Liver (tissue), 8 donors: ENCODE measurements at regions not wholly inside any gene's neighbourhood (a gene's known extent, or its start where the extent isn't known, plus 50 kb on each side); places are given as distances from the start of the nearest gene placed in this dataset.

Experiments
- DNase-seq: peaks from one replicate; pipeline ENCODE4 v3.0.0-alpha.2; 2017; ENCODE audit warnings: low spot score
- H3K27ac ChIP-seq, 2 donors: one replicate each; pipeline ENCODE4 v1.7.0; 2013; ENCODE audit warnings: inconsistent platforms in 2 of 2, low read length in 2 of 2, control low read depth in 1 of 2, low read depth in 1 of 2, mild to moderate bottlenecking in 1 of 2
- H3K27me3 ChIP-seq, 4 donors: one replicate each; pipeline versions ENCODE4 v1.6.1 to v1.7.0; 2013; ENCODE audit warnings: low read length in 3 of 4, inconsistent platforms in 1 of 4, mild to moderate bottlenecking in 1 of 4, moderate library complexity in 1 of 4; ENCODE audit not compliant: control insufficient read depth in 4 of 4, insufficient read depth in 4 of 4
- H3K36me3 ChIP-seq, 4 donors: one replicate each; pipeline versions ENCODE4 v1.6.1 to v1.7.0; 2013; ENCODE audit warnings: low read length in 3 of 4, mild to moderate bottlenecking in 3 of 4, low read depth in 1 of 4, moderate library complexity in 1 of 4; ENCODE audit not compliant: control insufficient read depth in 4 of 4, insufficient read depth in 3 of 4
- H3K4me1 ChIP-seq, 4 donors: one replicate each; pipeline versions ENCODE4 v1.6.1 to v1.7.0; 2013; ENCODE audit warnings: low read length in 3 of 4, mild to moderate bottlenecking in 3 of 4, moderate library complexity in 1 of 4; ENCODE audit not compliant: control insufficient read depth in 4 of 4, insufficient read depth in 4 of 4
- H3K4me3 ChIP-seq, 3 donors: one replicate each; pipeline versions ENCODE4 v1.6.1 to v1.7.0; 2013; ENCODE audit warnings: low read length in 3 of 3, control low read depth in 1 of 3, low read depth in 1 of 3, mild to moderate bottlenecking in 1 of 3
- H3K9ac ChIP-seq, 2 donors: one replicate each; pipeline ENCODE4 v1.7.0; 2013; ENCODE audit warnings: low read length in 2 of 2, mild to moderate bottlenecking in 2 of 2, moderate library complexity in 2 of 2, control low read depth in 1 of 2, low read depth in 1 of 2
- H3K9me3 ChIP-seq, 4 donors: one replicate each; pipeline versions ENCODE4 v1.6.1 to v1.7.0; 2013; ENCODE audit warnings: low read length in 3 of 4; ENCODE audit not compliant: control insufficient read depth in 4 of 4
- EGR1 ChIP-seq, 2 donors: IDR thresholded peaks; 2 replicates each; pipeline ENCODE4 v1.6.1; 2016 to 2018; ENCODE audit warnings: antibody characterized with exemption in 2 of 2, low read depth in 2 of 2
- FOXA1 ChIP-seq: IDR thresholded peaks from 2 replicates; pipeline ENCODE4 v1.6.1; 2016; ENCODE audit warnings: antibody characterized with exemption
- FOXA2 ChIP-seq: IDR thresholded peaks from 2 replicates; pipeline ENCODE4 v1.6.1; 2016; ENCODE audit warnings: antibody characterized with exemption
- GABPA ChIP-seq, 2 donors: IDR thresholded peaks in 1 of 2; conservative IDR thresholded peaks in 1 of 2; 2 replicates each; pipeline ENCODE4 v1.6.1; 2016; ENCODE audit warnings: antibody characterized with exemption in 2 of 2, mild to moderate bottlenecking in 1 of 2, moderate library complexity in 1 of 2
- HNF4A ChIP-seq, 2 donors: conservative IDR thresholded peaks; 2 replicates each; pipeline ENCODE4 v1.6.1; 2016; ENCODE audit warnings: antibody characterized with exemption in 2 of 2, mild to moderate bottlenecking in 2 of 2
- HNF4G ChIP-seq: IDR thresholded peaks from 2 replicates; pipeline ENCODE4 v1.6.1; 2016; ENCODE audit warnings: antibody characterized with exemption
- JUND ChIP-seq, 2 donors: IDR thresholded peaks; 2 replicates each; pipeline ENCODE4 v1.6.1; 2016; ENCODE audit warnings: antibody characterized with exemption in 2 of 2
- NR2F2 ChIP-seq: IDR thresholded peaks from 2 replicates; pipeline ENCODE4 v1.6.1; 2016; ENCODE audit warnings: antibody characterized with exemption
- RAD21 ChIP-seq, 2 donors: IDR thresholded peaks; 2 replicates each; pipeline ENCODE4 v1.6.1; 2016; ENCODE audit warnings: antibody characterized with exemption in 2 of 2, mild to moderate bottlenecking in 2 of 2
- RXRA ChIP-seq, 2 donors: IDR thresholded peaks; 2 replicates each; pipeline ENCODE4 v1.6.1; 2017 to 2018; ENCODE audit warnings: antibody characterized with exemption in 2 of 2, mild to moderate bottlenecking in 1 of 2
- SP1 ChIP-seq: IDR thresholded peaks from 2 replicates; pipeline ENCODE4 v1.6.1; 2018; ENCODE audit warnings: antibody characterized with exemption, mild to moderate bottlenecking
- TAF1 ChIP-seq: conservative IDR thresholded peaks from 2 replicates; pipeline ENCODE4 v1.6.1; 2016; ENCODE audit warnings: antibody characterized with exemption, mild to moderate bottlenecking
- YY1 ChIP-seq: IDR thresholded peaks from 2 replicates; pipeline ENCODE4 v1.6.1; 2016; ENCODE audit warnings: antibody characterized with exemption, mild to moderate bottlenecking
- WGBS: extraction: QIAGEN DNeasy Blood & Tissue Kit; methylation state at CpG from one replicate; pipeline ENCODE4 v1.1.7; 2013; 5-methylcytosine and 5-hydroxymethylcytosine counted together
- TF ChIP-seq, protein P1 (sequence below): IDR thresholded peaks from 2 replicates; pipeline ENCODE4 v1.6.1; 2016; ENCODE audit warnings: antibody characterized with exemption
- TF ChIP-seq, protein P2 (sequence below): fragments of 150-350 bp; IDR thresholded peaks from 2 replicates; pipeline ENCODE4 v1.5.1; 2017; ENCODE audit warnings: improper control_type of control experiment, low read depth, low read length; ENCODE audit not compliant: missing input control
- TF ChIP-seq, protein P3 (sequence below): IDR thresholded peaks from 2 replicates; pipeline ENCODE4 v1.6.1; 2016; ENCODE audit warnings: antibody characterized with exemption, mild to moderate bottlenecking
- TF ChIP-seq, protein P4 (sequence below): IDR thresholded peaks from 2 replicates; pipeline ENCODE4 v1.6.1; 2016; ENCODE audit warnings: antibody characterized with exemption
- TF ChIP-seq, protein P5 (sequence below): IDR thresholded peaks from 2 replicates; pipeline ENCODE4 v1.6.1; 2016; ENCODE audit warnings: antibody characterized with exemption
- donor health status: healthy.
- donor health status: healthy.
- donor health status: healthy.
- donor health status: healthy.
- donor health status: healthy.

DNA sequence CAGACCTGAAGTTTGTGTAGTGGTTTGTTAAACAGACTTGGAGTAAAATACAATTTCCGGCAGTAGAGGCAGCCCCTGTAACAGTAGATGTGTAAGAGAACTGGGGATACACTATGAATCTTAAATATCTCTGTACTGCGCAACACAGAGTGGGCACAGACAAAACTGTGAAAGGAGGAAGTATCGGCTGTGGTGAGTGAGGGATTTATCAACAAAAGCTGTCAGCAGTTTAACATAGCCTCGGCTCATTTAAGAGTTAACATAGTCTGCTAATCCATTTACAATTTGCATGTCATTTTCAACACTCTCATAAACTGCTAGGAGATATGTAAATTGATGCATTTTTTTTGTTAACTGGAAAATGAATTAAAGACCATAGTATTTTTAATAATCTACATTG is 225.2 kb downstream of the ZWINT start:
- H3K9me3 ChIP-seq, result no peaks in the 10 kb centered on the region
- no peak overlapping the region for H3K4me3 ChIP-seq
- no peak for DNase-seq
- no peaks in the 10 kb centered on the region for H3K4me1 ChIP-seq
- TF ChIP-seq, protein P1, sequence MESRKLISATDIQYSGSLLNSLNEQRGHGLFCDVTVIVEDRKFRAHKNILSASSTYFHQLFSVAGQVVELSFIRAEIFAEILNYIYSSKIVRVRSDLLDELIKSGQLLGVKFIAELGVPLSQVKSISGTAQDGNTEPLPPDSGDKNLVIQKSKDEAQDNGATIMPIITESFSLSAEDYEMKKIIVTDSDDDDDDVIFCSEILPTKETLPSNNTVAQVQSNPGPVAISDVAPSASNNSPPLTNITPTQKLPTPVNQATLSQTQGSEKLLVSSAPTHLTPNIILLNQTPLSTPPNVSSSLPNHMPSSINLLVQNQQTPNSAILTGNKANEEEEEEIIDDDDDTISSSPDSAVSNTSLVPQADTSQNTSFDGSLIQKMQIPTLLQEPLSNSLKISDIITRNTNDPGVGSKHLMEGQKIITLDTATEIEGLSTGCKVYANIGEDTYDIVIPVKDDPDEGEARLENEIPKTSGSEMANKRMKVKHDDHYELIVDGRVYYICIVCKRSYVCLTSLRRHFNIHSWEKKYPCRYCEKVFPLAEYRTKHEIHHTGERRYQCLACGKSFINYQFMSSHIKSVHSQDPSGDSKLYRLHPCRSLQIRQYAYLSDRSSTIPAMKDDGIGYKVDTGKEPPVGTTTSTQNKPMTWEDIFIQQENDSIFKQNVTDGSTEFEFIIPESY, result no peak
- TF ChIP-seq, protein P2, sequence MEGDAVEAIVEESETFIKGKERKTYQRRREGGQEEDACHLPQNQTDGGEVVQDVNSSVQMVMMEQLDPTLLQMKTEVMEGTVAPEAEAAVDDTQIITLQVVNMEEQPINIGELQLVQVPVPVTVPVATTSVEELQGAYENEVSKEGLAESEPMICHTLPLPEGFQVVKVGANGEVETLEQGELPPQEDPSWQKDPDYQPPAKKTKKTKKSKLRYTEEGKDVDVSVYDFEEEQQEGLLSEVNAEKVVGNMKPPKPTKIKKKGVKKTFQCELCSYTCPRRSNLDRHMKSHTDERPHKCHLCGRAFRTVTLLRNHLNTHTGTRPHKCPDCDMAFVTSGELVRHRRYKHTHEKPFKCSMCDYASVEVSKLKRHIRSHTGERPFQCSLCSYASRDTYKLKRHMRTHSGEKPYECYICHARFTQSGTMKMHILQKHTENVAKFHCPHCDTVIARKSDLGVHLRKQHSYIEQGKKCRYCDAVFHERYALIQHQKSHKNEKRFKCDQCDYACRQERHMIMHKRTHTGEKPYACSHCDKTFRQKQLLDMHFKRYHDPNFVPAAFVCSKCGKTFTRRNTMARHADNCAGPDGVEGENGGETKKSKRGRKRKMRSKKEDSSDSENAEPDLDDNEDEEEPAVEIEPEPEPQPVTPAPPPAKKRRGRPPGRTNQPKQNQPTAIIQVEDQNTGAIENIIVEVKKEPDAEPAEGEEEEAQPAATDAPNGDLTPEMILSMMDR, result no peak
- no peak for TF ChIP-seq FOXA2
- TF ChIP-seq YY1, result no peak
- no peak for TF ChIP-seq JUND (IDR thresholded peaks at IDR 0.05)
- TF ChIP-seq NR2F2, result no peak
- TF ChIP-seq SP1, result no peak
- no peak for TF ChIP-seq FOXA1
- TF ChIP-seq TAF1, result no peak
- TF ChIP-seq, protein P3, sequence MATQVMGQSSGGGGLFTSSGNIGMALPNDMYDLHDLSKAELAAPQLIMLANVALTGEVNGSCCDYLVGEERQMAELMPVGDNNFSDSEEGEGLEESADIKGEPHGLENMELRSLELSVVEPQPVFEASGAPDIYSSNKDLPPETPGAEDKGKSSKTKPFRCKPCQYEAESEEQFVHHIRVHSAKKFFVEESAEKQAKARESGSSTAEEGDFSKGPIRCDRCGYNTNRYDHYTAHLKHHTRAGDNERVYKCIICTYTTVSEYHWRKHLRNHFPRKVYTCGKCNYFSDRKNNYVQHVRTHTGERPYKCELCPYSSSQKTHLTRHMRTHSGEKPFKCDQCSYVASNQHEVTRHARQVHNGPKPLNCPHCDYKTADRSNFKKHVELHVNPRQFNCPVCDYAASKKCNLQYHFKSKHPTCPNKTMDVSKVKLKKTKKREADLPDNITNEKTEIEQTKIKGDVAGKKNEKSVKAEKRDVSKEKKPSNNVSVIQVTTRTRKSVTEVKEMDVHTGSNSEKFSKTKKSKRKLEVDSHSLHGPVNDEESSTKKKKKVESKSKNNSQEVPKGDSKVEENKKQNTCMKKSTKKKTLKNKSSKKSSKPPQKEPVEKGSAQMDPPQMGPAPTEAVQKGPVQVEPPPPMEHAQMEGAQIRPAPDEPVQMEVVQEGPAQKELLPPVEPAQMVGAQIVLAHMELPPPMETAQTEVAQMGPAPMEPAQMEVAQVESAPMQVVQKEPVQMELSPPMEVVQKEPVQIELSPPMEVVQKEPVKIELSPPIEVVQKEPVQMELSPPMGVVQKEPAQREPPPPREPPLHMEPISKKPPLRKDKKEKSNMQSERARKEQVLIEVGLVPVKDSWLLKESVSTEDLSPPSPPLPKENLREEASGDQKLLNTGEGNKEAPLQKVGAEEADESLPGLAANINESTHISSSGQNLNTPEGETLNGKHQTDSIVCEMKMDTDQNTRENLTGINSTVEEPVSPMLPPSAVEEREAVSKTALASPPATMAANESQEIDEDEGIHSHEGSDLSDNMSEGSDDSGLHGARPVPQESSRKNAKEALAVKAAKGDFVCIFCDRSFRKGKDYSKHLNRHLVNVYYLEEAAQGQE, result no peak
- no peak for TF ChIP-seq HNF4A (conservative IDR thresholded peaks at IDR 0.05)
- TF ChIP-seq GABPA (IDR thresholded peaks at IDR 0.05 in 1 of 2, conservative IDR thresholded peaks at IDR 0.05 in 1 of 2), result no peak
- TF ChIP-seq EGR1 (IDR thresholded peaks at IDR 0.05; ENCODE audit: low read depth in 2 of 2), result no peak
- TF ChIP-seq, protein P4, sequence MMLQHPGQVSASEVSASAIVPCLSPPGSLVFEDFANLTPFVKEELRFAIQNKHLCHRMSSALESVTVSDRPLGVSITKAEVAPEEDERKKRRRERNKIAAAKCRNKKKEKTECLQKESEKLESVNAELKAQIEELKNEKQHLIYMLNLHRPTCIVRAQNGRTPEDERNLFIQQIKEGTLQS, result no peak
- no peak for TF ChIP-seq HNF4G
- TF ChIP-seq RAD21 (IDR thresholded peaks at IDR 0.05), result no peak
- no peak for TF ChIP-seq RXRA (IDR thresholded peaks at IDR 0.05)
- TF ChIP-seq, protein P5, sequence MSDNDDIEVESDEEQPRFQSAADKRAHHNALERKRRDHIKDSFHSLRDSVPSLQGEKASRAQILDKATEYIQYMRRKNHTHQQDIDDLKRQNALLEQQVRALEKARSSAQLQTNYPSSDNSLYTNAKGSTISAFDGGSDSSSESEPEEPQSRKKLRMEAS, result no peak
- WGBS, result 72% methylated on average over 4 of the region's 4 CpGs
- H3K36me3 ChIP-seq, result no peaks in the 10 kb centered on the region
- no peaks in the 10 kb centered on the region for H3K27me3 ChIP-seq
- no peak overlapping the region for H3K27ac ChIP-seq
- H3K9ac ChIP-seq, result no peak overlapping the region

DNA sequence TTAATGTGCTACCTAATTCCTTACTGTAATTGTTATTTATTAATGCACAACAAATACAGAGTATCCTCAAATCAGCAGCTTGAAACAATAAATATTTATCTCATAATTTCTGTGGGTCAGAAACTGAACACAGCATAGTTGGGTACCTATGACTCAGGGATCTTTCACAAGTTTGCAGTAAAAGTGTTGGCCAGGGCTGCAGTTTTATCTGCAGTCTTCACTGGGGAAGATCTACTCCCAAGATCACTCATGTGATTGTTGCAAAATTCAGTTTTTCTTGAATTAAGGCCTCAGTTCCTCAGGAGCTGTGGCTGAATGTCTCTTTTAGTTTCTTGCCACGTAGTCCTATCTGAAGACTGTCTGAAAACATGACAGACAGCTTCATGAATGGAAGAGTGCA is 237.8 kb downstream of the ZWINT start:
- H3K27ac ChIP-seq, result no peak overlapping the region
- no peak overlapping the region for H3K4me3 ChIP-seq
- no peaks in the 10 kb centered on the region for H3K36me3 ChIP-seq
- no peak overlapping the region for H3K9ac ChIP-seq
- DNase-seq, result no peak
- H3K4me1 ChIP-seq, result no peaks in the 10 kb centered on the region
- H3K27me3 ChIP-seq, result no peaks in the 10 kb centered on the region
- WGBS, result 59% methylated on average over 1 of the region's 1 CpG
- H3K9me3 ChIP-seq, result no peaks in the 10 kb centered on the region
- TF ChIP-seq NR2F2 (no peak), RAD21 (IDR thresholded peaks at IDR 0.05) (no peak), YY1 (no peak), FOXA2 (no peak), EGR1 (IDR thresholded peaks at IDR 0.05; ENCODE audit: low read depth in 2 of 2) (no peak), GABPA (IDR thresholded peaks at IDR 0.05 in 1 of 2, conservative IDR thresholded peaks at IDR 0.05 in 1 of 2) (no peak), JUND (IDR thresholded peaks at IDR 0.05) (no peak)
- TF ChIP-seq, protein P3, result no peak
- TF ChIP-seq, protein P4, result no peak
- TF ChIP-seq, protein P5, result no peak
